Smooth muscle cell (in vitro differentiated cells): ENCODE measurements at regions not wholly inside any gene's neighbourhood (a gene's known extent, or its start where the extent isn't known, plus 50 kb on each side); places are given as distances from the start of the nearest gene placed in this dataset.

ENCODE experiments used
- DNase-seq: peaks from one replicate; lab custom pipeline; 2025; ENCODE audit not compliant: unreplicated experiment; lab: John Stamatoyannopoulos, UW
- H2AFZ ChIP-seq: fragments of 200-600 bp; sonication (generic); 2 replicates; pipeline ENCODE4 v1.6.0; 2016; ENCODE audit warnings: antibody characterized with exemption, low read depth, mild to moderate bottlenecking
- H3F3A ChIP-seq: fragments of 200-600 bp; sonication (generic); 2 replicates; pipeline ENCODE4 v1.6.0; 2017; ENCODE audit warnings: antibody characterized with exemption, low read depth
- H3K27ac ChIP-seq: fragments of 200-600 bp; sonication (generic); 2 replicates; pipeline ENCODE4 v1.5.1; 2016; ENCODE audit warnings: low read depth, mild to moderate bottlenecking
- H3K27me3 ChIP-seq: fragments of 200-600 bp; sonication (generic); 2 replicates; pipeline ENCODE4 v1.6.1; 2016; ENCODE audit warnings: low read depth, mild to moderate bottlenecking
- H3K36me3 ChIP-seq: fragments of 200-600 bp; sonication (generic); 2 replicates; pipeline ENCODE4 v1.5.1; 2016; ENCODE audit warnings: low read depth
- H3K4me1 ChIP-seq: fragments of 200-600 bp; sonication (generic); 2 replicates; pipeline ENCODE4 v1.5.1; 2016; ENCODE audit warnings: low read depth
- H3K4me2 ChIP-seq: fragments of 200-600 bp; sonication (generic); 2 replicates; pipeline ENCODE4 v1.6.0; 2016; ENCODE audit warnings: mild to moderate bottlenecking
- H3K4me3 ChIP-seq: fragments of 200-600 bp; sonication (generic); 2 replicates; pipeline ENCODE4 v1.5.1; 2016; ENCODE audit warnings: mild to moderate bottlenecking
- H3K79me2 ChIP-seq: fragments of 200-600 bp; sonication (generic); 2 replicates; pipeline ENCODE4 v1.6.0; 2016; ENCODE audit warnings: low read depth, mild to moderate bottlenecking
- H3K9ac ChIP-seq: fragments of 200-600 bp; sonication (generic); 2 replicates; pipeline ENCODE4 v1.6.0; 2016; ENCODE audit warnings: low read depth
- H3K9me3 ChIP-seq: fragments of 200-600 bp; sonication (generic); replicated peaks from 2 replicates; pipeline ENCODE4 v1.5.1; 2016; ENCODE audit warnings: low read depth
- H4K20me1 ChIP-seq: fragments of 200-600 bp; sonication (generic); 2 replicates; pipeline ENCODE4 v1.6.0; 2016; ENCODE audit warnings: low read depth
- WGBS: methylation state at CpG from one replicate; pipeline ENCODE4 v1.1.7; 2016; ENCODE audit warnings: low lambda C conversion rate; 5-methylcytosine and 5-hydroxymethylcytosine counted together
- TF ChIP-seq, protein P1 (sequence below): fragments of 200-600 bp; sonication (generic); IDR thresholded peaks from 2 replicates; pipeline ENCODE4 v1.5.1; 2017; ENCODE audit warnings: borderline replicate concordance, mild to moderate bottlenecking, antibody characterized with exemption; ENCODE audit not compliant: insufficient read depth, poor library complexity, severe bottlenecking

DNA sequence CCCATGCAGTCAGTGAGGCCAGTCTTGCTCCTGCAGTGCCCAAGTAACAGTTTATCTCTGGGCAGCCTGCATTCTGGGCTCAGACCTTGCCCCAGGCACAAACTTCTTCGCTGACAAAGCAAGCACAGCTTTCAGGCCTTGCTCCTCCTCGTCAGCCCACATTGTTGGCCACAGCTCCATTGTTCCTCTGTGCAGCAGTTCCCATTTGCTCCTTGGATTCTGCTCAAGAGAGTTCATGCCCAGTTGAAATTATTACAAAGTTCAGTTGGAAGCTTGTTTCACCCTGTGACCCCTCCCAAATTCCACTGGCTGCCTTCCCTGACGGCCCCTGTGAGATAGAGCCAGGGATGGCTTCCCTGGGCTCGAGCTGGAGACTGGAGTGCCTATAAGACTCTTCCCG, 163.4 kb upstream of the DDHD1 start:
- H2AFZ ChIP-seq, result no peak overlapping the region
- H3K9ac ChIP-seq, result no peak overlapping the region
- no peak overlapping the region for H3K27ac ChIP-seq
- WGBS, result 67% methylated on average over 5 of the region's 5 CpGs
- TF ChIP-seq, protein P1, sequence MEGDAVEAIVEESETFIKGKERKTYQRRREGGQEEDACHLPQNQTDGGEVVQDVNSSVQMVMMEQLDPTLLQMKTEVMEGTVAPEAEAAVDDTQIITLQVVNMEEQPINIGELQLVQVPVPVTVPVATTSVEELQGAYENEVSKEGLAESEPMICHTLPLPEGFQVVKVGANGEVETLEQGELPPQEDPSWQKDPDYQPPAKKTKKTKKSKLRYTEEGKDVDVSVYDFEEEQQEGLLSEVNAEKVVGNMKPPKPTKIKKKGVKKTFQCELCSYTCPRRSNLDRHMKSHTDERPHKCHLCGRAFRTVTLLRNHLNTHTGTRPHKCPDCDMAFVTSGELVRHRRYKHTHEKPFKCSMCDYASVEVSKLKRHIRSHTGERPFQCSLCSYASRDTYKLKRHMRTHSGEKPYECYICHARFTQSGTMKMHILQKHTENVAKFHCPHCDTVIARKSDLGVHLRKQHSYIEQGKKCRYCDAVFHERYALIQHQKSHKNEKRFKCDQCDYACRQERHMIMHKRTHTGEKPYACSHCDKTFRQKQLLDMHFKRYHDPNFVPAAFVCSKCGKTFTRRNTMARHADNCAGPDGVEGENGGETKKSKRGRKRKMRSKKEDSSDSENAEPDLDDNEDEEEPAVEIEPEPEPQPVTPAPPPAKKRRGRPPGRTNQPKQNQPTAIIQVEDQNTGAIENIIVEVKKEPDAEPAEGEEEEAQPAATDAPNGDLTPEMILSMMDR, result no peak
- no peaks in the 10 kb centered on the region for H3K27me3 ChIP-seq
- no peaks in the 10 kb centered on the region for H3F3A ChIP-seq
- H3K4me2 ChIP-seq, result no peak overlapping the region
- H3K4me3 ChIP-seq, result no peak overlapping the region
- H4K20me1 ChIP-seq, result no peaks in the 10 kb centered on the region
- no peaks in the 10 kb centered on the region for H3K4me1 ChIP-seq
- H3K36me3 ChIP-seq, result no peaks in the 10 kb centered on the region
- no peaks in the 10 kb centered on the region for H3K79me2 ChIP-seq
- no peak for DNase-seq
- no peaks in the 10 kb centered on the region for H3K9me3 ChIP-seq

DNA sequence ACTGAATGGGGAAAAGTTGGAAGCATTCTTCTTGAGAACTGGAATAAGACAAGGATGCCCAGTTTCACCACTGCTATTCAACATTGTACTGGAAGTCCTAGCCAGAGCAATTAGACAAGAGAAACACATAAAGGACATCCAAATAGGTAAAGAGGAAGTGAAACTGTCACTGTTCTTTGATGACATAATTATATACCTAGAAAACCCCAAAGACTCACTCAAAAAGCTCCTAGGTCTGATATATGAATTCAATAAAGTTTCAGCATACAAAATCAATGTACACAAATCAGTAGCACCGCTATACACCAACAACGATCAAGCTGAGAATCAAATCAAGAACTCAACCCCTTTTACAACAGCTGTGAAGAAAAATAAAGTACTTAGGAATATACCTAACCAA, 157.3 kb upstream of the DDHD1 start:
- H4K20me1 ChIP-seq, result no peaks in the 10 kb centered on the region
- no peak overlapping the region for H3K4me3 ChIP-seq
- no peaks in the 10 kb centered on the region for H3K9me3 ChIP-seq
- H3K79me2 ChIP-seq, result no peaks in the 10 kb centered on the region
- no peak overlapping the region for H3K27ac ChIP-seq
- H3K27me3 ChIP-seq, result no peaks in the 10 kb centered on the region
- no peak overlapping the region for H3K4me2 ChIP-seq
- H3K9ac ChIP-seq, result no peak overlapping the region
- DNase-seq, result no peak
- WGBS, result 100% methylated on average over 2 of the region's 2 CpGs
- H3K4me1 ChIP-seq, result peaks cover 13% of the 10 kb centered on the region
- H3F3A ChIP-seq, result no peaks in the 10 kb centered on the region
- TF ChIP-seq, protein P1, result no peak
- no peak overlapping the region for H2AFZ ChIP-seq
- no peaks in the 10 kb centered on the region for H3K36me3 ChIP-seq

DNA sequence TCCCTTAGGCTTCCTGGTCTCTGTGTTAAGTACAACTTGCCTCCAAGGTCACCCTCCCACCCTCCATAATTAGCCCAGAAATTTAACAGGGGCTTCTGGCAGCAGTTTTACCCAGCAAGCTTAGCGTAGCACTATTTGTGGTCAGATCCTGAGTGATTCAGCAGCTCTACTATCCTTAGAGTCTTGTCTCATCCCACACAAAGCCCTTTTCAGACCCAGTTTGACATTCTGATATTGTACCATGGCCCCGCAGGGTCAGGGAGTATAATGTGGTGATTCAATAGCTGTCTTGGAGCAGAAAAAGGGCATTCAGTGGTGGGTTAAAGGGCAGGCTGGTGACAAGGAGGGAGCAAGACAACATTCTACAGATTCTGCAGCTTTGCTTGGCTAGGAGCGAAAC, 153.8 kb upstream of the DDHD1 start:
- Histone ChIP-seq H3K36me3 (no peaks in the 10 kb centered on the region), H3K9me3 (no peaks in the 10 kb centered on the region), H3K4me1 (peaks cover 13% of the 10 kb centered on the region), H3K9ac (no peak overlapping the region), H3K79me2 (no peaks in the 10 kb centered on the region), H3K4me2 (peak overlapping the region; percentile 83), H3K27me3 (no peaks in the 10 kb centered on the region), H3K27ac (no peak overlapping the region), H2AFZ (peak overlapping the region; percentile 5), H3K4me3 (no peak overlapping the region), H4K20me1 (no peaks in the 10 kb centered on the region), H3F3A (no peaks in the 10 kb centered on the region)
- 43% methylated on average over 3 of the region's 3 CpGs for WGBS
- TF ChIP-seq, protein P1, result no peak
- DNase-seq, result no peak

DNA sequence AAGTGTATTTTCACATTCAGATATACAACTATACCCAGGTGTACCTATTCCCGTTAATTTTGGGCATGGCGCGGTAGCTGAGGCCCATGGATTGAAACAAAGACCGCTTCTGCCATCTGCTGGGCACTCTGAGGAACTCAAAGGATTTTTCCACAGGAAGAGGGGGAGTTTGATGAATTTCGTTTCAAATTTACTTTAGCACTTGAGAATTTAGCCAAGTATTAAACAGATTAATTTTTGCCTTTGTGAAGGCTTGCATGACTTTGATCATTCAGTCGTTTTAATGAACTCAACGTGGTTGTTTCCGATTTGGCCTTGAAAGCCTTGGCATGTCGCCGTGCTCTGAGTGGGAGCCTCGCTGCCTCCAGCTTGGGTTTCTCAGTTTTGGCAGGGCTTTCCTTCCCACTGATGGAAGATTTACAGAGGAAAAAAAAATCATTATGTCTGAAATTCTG, 153.2 kb upstream of the DDHD1 start:
- H3K4me3 ChIP-seq, result peak overlapping the region; percentile 49
- TF ChIP-seq, protein P1, result peak; percentile 82
- H2AFZ ChIP-seq, result no peak overlapping the region
- H3K27me3 ChIP-seq, result no peaks in the 10 kb centered on the region
- no peaks in the 10 kb centered on the region for H3K79me2 ChIP-seq
- no peaks in the 10 kb centered on the region for H3F3A ChIP-seq
- DNase-seq, result no peak
- no peaks in the 10 kb centered on the region for H3K36me3 ChIP-seq
- no peak overlapping the region for H3K27ac ChIP-seq
- no peak overlapping the region for H3K9ac ChIP-seq
- peak overlapping the region; percentile 83 for H3K4me2 ChIP-seq
- WGBS, result 26% methylated on average over 11 of the region's 11 CpGs
- no peaks in the 10 kb centered on the region for H3K9me3 ChIP-seq
- no peaks in the 10 kb centered on the region for H4K20me1 ChIP-seq
- H3K4me1 ChIP-seq, result peaks cover 13% of the 10 kb centered on the region
